ENCODE measurements at regions not wholly inside any gene's neighbourhood (a gene's known extent, or its start where the extent isn't known, plus 50 kb on each side); places are given as distances from the start of the nearest gene placed in this dataset.

DNA sequence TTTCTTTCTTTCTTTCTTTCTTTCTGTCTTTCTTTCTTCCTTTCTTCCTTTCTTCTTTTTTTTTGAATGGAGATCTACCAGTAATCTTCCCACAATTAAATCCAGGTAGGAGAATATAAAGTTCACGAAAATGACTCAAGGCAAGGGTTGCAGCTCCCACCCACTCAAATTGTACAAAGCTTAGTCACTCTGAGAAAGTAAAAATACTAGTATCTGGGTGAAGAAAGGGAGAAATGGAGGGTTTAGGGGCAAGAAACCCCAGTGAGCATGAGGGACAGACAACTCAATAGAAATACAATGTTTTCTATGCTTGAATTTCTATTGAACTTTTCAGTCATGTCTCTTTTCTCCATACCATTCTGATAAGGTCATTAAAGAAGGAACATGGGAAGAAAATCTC, 200.8 kb downstream of the GATA3 start:
- Histone ChIP-seq H3K4me2 (ENCODE audit: low read length) (no peak overlapping the region), H3K36me3 (ENCODE audit: control insufficient read depth, low read length) (no peaks in the 10 kb centered on the region), H3F3A (ENCODE audit: control insufficient read depth, insufficient read depth) (no peaks in the 10 kb centered on the region), H3K4me3 (ENCODE audit: low read length) (no peak overlapping the region), H3K27me3 (ENCODE audit: control insufficient read depth, low read length) (no peaks in the 10 kb centered on the region), H4K20me1 (ENCODE audit: control insufficient read depth, insufficient read depth, low read depth, low read length) (no peaks in the 10 kb centered on the region), H3K27ac (ENCODE audit: low read depth, low read length) (no peak overlapping the region), H3K4me1 (ENCODE audit: control insufficient read depth, low read length) (no peaks in the 10 kb centered on the region), H3K79me2 (ENCODE audit: control insufficient read depth, low read length) (no peaks in the 10 kb centered on the region), H3K9me3 (ENCODE audit: control insufficient read depth, insufficient read depth, low read length) (no peaks in the 10 kb centered on the region), H3K9me2 (replicated peaks; ENCODE audit: control insufficient read depth, low read length) (no peaks in the 10 kb centered on the region)
- TF ChIP-seq EZH2phosphoT487 (IDR thresholded peaks at IDR 0.05; ENCODE audit: borderline replicate concordance, low read length): no peak
- TF ChIP-seq, protein P1, sequence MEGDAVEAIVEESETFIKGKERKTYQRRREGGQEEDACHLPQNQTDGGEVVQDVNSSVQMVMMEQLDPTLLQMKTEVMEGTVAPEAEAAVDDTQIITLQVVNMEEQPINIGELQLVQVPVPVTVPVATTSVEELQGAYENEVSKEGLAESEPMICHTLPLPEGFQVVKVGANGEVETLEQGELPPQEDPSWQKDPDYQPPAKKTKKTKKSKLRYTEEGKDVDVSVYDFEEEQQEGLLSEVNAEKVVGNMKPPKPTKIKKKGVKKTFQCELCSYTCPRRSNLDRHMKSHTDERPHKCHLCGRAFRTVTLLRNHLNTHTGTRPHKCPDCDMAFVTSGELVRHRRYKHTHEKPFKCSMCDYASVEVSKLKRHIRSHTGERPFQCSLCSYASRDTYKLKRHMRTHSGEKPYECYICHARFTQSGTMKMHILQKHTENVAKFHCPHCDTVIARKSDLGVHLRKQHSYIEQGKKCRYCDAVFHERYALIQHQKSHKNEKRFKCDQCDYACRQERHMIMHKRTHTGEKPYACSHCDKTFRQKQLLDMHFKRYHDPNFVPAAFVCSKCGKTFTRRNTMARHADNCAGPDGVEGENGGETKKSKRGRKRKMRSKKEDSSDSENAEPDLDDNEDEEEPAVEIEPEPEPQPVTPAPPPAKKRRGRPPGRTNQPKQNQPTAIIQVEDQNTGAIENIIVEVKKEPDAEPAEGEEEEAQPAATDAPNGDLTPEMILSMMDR (IDR thresholded peaks at IDR 0.05; ENCODE audit: low read depth, low read length, poor library complexity, severe bottlenecking): no peak

DNA sequence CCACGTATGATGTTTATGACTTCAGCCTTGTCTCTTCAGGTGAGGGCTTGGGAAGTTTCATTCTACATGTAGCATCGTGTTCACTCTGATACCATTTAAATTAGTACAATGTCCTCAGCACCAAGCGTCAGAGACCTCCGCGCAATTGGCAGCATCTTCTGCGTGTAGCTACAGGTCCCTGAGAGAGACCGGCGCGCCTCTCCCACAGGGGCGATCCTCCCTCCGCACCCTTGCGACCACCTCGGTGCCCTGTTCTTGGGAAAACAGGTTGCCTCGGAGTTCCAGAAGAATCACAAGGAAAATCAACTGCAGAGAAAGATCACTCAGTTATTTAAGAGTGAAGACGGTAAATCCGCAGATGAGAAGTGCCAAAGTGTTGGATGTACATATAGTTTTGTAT, 206.2 kb downstream of the GATA3 start:
- H3K79me2 ChIP-seq (ENCODE audit: control insufficient read depth, low read length): no peaks in the 10 kb centered on the region
- H3K9me3 ChIP-seq (ENCODE audit: control insufficient read depth, insufficient read depth, low read length): no peaks in the 10 kb centered on the region
- TF ChIP-seq, protein P1 (IDR thresholded peaks at IDR 0.05; ENCODE audit: low read depth, low read length, poor library complexity, severe bottlenecking): no peak
- no peak for TF ChIP-seq EZH2phosphoT487 (IDR thresholded peaks at IDR 0.05; ENCODE audit: borderline replicate concordance, low read length)
- H3K4me3 ChIP-seq (ENCODE audit: low read length): no peak overlapping the region
- H3F3A ChIP-seq (ENCODE audit: control insufficient read depth, insufficient read depth): no peaks in the 10 kb centered on the region
- no peaks in the 10 kb centered on the region for H3K9me2 ChIP-seq (replicated peaks; ENCODE audit: control insufficient read depth, low read length)
- H3K27ac ChIP-seq (ENCODE audit: low read depth, low read length): no peak overlapping the region
- no peaks in the 10 kb centered on the region for H3K36me3 ChIP-seq (ENCODE audit: control insufficient read depth, low read length)
- H4K20me1 ChIP-seq (ENCODE audit: control insufficient read depth, insufficient read depth, low read depth, low read length): no peaks in the 10 kb centered on the region
- no peaks in the 10 kb centered on the region for H3K27me3 ChIP-seq (ENCODE audit: control insufficient read depth, low read length)
- H3K4me2 ChIP-seq (ENCODE audit: low read length): no peak overlapping the region
- no peaks in the 10 kb centered on the region for H3K4me1 ChIP-seq (ENCODE audit: control insufficient read depth, low read length)

DNA sequence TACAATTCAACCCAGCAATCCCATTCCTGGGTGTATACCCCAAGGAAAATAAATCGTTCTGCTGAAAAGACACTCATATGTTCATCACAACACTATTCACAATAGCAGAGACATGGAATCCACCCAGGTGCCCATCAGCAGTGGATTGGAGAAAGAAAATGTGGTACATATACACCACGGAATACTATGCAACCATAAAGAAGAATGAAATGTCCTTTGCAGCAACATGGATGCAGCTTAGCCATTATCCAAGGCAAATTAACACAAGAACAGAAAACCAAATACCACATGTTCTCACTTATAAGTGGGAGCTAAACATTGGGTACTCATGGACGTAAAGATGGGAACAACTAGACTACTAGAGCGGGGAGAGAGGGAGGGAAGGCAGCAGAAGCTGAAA, 207.8 kb downstream of the GATA3 start:
- Histone ChIP-seq H3K4me1 (ENCODE audit: control insufficient read depth, low read length) (no peaks in the 10 kb centered on the region), H3F3A (ENCODE audit: control insufficient read depth, insufficient read depth) (no peaks in the 10 kb centered on the region), H3K27me3 (ENCODE audit: control insufficient read depth, low read length) (no peaks in the 10 kb centered on the region), H3K79me2 (ENCODE audit: control insufficient read depth, low read length) (no peaks in the 10 kb centered on the region), H3K36me3 (ENCODE audit: control insufficient read depth, low read length) (no peaks in the 10 kb centered on the region), H3K27ac (ENCODE audit: low read depth, low read length) (no peak overlapping the region), H4K20me1 (ENCODE audit: control insufficient read depth, insufficient read depth, low read depth, low read length) (no peaks in the 10 kb centered on the region), H3K4me3 (ENCODE audit: low read length) (no peak overlapping the region), H3K4me2 (ENCODE audit: low read length) (no peak overlapping the region), H3K9me2 (replicated peaks; ENCODE audit: control insufficient read depth, low read length) (no peaks in the 10 kb centered on the region), H3K9me3 (ENCODE audit: control insufficient read depth, insufficient read depth, low read length) (no peaks in the 10 kb centered on the region)
- TF ChIP-seq, protein P1 (IDR thresholded peaks at IDR 0.05; ENCODE audit: low read depth, low read length, poor library complexity, severe bottlenecking): no peak

DNA sequence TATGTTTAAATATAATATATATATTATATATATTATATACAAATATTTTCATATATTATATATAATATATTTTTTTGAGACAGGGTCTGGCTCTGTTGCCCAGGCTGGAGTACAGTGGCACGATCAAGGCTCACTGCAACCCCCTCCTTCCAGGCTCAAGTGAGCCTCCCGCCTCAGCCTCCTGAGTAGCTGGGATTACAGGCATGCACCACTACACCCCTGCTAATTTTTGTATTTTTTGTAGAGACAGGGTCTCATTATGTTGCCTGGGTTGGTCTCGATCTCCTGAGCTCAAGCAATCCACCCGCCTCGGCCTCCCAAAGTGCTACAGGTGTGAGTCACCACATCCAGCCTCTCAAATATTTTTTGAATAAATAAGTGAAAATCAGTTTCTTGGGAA, 215.5 kb downstream of the GATA3 start:
- no peaks in the 10 kb centered on the region for H3K9me3 ChIP-seq (ENCODE audit: control insufficient read depth, insufficient read depth, low read length)
- no peaks in the 10 kb centered on the region for H4K20me1 ChIP-seq (ENCODE audit: control insufficient read depth, insufficient read depth, low read depth, low read length)
- no peak overlapping the region for H3K4me2 ChIP-seq (ENCODE audit: low read length)

More for the DNA sequence above, 215.5 kb downstream of the GATA3 start:
- H3F3A ChIP-seq (ENCODE audit: control insufficient read depth, insufficient read depth): peaks cover 2% of the 10 kb centered on the region; the same call in 1 of the 2 replicates
- H3K36me3 ChIP-seq (ENCODE audit: control insufficient read depth, low read length): no peaks in the 10 kb centered on the region
- no peak overlapping the region for H3K4me3 ChIP-seq (ENCODE audit: low read length)
- no peaks in the 10 kb centered on the region for H3K79me2 ChIP-seq (ENCODE audit: control insufficient read depth, low read length)
- no peaks in the 10 kb centered on the region for H3K27me3 ChIP-seq (ENCODE audit: control insufficient read depth, low read length)
- no peaks in the 10 kb centered on the region for H3K4me1 ChIP-seq (ENCODE audit: control insufficient read depth, low read length)
- TF ChIP-seq, protein P1 (IDR thresholded peaks at IDR 0.05; ENCODE audit: low read depth, low read length, poor library complexity, severe bottlenecking): no peak
- TF ChIP-seq EZH2phosphoT487 (IDR thresholded peaks at IDR 0.05; ENCODE audit: borderline replicate concordance, low read length): no peak
- no peaks in the 10 kb centered on the region for H3K9me2 ChIP-seq (replicated peaks; ENCODE audit: control insufficient read depth, low read length)
- no peak overlapping the region for H3K27ac ChIP-seq (ENCODE audit: low read depth, low read length)

Measured in DOHH2 (cell line).